GM18861 (cell line): ENCODE measurements at regions not wholly inside any gene's neighbourhood (a gene's known extent, or its start where the extent isn't known, plus 50 kb on each side); places are given as distances from the start of the nearest gene placed in this dataset.
"Not testable (repeated sequence)": the region's sequence is repeated elsewhere in the genome, so short reads cannot be mapped to it uniquely, and the experiment has no call there.

Experiments used
- ATAC-seq: cut with Tn5 transposase; IDR thresholded peaks from one replicate; pipeline ENCODE4 v1.9.1; 2021; ENCODE audit not compliant: unreplicated experiment

GRCh38 chr20:47865451-47865850 is 80.2 kb upstream of the SULF2 start:
- no peak for ATAC-seq

DNA sequence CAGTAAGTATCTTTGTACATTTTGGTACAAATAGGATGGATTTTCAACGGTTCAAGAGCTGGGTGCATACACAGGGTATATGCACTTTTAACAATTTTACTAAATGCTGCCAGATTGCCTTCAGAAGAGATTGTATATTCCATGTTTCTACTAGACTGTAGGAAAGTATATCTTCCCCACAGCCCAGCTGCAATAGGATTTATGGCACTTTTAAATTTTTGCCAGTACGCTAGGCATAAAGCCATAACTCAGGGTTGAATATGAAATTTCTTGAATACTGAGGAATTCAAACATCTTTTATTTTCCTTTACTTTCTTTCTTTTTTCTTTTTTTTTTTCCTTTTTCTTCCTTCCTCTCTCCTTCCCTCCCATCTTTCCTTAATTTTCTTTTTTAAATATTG is 78.7 kb upstream of the SULF2 start:
- no peak for ATAC-seq

GRCh38 chr20:47863315-47863965 is 78.2 kb upstream of the SULF2 start:
- no peak for ATAC-seq

GRCh38 chr20:47862574-47863240 is 77.4 kb upstream of the SULF2 start:
- no peak for ATAC-seq

- no peak for ATAC-seq
These were observed 75.8 kb upstream of the SULF2 start for GRCh38 chr20:47861116-47861515.

- ATAC-seq, result no peak
These were observed 75.0 kb upstream of the SULF2 start for GRCh38 chr20:47860049-47860830.

GRCh38 chr20:47859278-47859677 is 74.0 kb upstream of the SULF2 start:
- no peak for ATAC-seq

- ATAC-seq, result no peak
These were observed 72.5 kb upstream of the SULF2 start for GRCh38 chr20:47857569-47858464.

GRCh38 chr20:47857187-47857568 is 71.9 kb upstream of the SULF2 start:
- ATAC-seq, result no peak

DNA sequence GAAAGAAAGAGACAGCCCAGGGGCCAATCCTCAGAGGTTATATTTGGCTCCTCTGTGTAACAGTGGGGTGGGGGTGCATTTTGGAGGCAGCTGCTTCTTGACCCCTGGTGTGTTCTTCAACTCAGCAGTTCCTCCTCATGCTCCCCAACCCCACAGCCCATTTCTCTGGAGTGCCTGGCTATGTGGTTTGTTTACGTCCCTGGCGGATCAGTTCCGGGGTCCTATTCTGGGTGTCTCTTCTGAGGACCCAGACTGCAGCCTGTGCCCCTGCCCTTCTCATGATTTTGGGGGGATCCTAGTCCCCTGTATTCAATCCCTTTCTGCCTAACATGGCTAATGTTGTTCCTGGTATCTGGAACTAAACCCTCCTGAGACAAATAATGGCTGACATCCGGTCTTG is 70.5 kb upstream of the SULF2 start:
- ATAC-seq, result no peak

DNA sequence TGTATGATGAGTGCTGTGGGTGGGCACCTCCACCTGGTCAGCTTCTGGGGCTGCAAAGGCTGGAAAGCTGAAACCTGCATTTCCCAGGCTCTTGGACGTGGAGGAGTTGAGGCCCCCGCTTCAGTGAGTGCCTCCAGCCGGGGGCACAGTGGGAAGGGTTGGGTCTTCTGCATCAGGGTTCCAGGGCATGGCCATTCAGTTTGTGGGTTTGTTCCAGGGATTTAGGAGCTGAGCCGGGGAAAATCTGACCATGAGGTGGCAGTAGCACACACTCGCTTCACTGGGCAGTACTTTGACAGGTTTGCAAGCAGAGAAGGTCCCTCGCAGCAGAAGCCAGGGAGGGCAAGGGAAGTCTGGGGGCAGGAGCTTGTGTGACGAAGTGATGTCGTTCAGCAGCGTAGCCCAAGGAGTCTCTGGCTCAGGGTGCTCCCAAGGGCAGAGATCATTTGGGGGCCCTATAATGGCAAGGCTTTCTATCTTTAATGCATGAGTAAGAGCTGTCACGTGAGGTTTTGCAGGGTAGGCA is 69.5 kb upstream of the SULF2 start:
- ATAC-seq, result no peak

GRCh38 chr20:47851774-47852173 is 66.5 kb upstream of the SULF2 start:
- ATAC-seq, result no peak

DNA sequence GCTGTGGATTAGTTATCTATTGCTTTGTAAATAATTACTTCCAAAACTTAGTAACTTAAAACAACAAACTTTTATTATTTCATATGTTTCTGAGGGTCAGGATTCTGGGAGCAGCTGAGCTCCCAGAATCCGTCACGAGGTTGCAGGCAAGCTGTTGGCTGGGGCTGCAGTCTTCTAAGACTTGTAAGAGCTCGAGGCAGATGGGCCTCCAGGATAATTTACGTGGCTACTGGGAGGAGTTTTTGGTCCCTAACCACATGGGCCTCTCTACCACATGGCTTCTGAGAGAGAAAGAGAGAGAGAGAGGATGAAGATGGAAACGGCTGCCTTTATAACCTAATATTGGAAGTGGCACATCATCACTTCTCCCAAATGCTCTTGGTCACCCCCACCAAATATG is 64.9 kb upstream of the SULF2 start:
- ATAC-seq, result no peak

- no peak for ATAC-seq
These were observed 64.3 kb upstream of the SULF2 start for GRCh38 chr20:47849596-47849995.

DNA sequence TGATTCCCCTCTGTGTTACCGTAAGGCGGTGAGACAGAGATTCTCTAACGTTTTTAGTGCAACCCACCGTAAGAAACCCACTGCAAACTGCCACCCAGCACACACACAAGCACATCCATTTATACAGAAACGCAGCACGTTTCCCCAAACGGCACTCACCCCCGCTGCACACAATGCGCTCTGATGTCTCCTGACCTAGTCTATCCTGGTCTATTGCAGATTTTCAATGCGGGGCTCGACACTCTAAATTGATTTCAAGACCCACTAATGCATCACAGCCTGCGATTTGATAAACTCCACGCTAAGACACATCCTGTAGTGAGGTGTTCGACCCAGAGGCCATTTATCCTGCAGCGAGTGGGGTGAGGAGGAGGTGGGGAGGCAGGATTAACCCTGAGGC is 63.7 kb upstream of the SULF2 start:
- no peak for ATAC-seq

GRCh38 chr20:47848534-47848933 is 63.3 kb upstream of the SULF2 start:
- not testable (repeated sequence) for ATAC-seq

- no peak for ATAC-seq
These were observed 62.7 kb upstream of the SULF2 start for GRCh38 chr20:47847884-47848485.

DNA sequence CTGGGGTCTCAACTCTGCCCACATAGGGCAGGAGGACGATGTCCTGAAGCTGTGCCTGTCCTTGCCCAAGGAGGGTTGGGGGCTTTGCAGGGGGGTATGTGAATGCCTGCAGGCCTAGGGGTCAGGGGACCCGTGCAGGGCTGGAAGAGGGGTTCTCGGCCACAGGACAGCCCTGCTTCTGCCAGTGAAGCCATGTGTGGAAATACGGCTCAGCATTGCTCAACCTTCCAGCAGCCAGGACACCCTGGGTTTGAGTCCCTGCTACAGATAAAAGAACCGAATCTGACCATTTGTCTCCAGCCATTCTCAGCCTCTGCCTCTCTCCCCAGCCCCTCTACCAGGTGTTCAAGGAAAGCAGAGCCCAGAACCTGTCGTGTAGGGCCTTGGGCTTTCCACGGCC is 61.9 kb upstream of the SULF2 start:
- not testable (repeated sequence) for ATAC-seq

- ATAC-seq, result not testable (repeated sequence)
These were observed 61.4 kb upstream of the SULF2 start for GRCh38 chr20:47846651-47847050.

DNA sequence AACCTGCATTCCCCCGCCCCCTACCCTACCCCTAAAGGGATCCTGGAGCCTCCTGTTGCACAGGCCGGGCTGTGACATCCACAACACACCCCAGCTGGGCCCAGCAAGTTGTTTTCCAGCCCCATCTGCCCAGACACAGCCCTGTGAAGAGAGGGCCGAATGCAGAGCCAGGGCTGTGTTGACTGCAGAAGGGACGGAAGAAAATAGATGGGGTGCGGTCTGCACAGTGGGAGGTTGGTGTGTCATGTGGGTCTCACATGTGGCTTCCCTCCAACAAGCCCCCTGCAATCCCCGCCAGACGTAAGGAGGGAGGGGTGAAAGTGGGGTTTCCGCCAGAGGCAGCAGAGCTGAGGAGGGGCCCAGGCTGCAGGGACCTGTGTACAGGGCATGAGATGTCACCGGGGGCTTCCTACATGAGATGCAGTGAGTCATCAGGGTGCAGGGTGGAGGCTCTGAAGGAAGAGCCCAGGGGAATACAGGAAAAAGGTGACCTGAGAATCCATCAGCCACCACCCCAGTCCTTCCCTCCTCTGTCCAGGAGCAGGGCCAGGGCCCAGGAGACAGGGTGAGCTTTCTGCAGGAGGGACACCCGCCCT is 60.2 kb upstream of the SULF2 start:
- not testable (repeated sequence) for ATAC-seq
